ENCODE measurements at regions not wholly inside any gene's neighbourhood (a gene's known extent, or its start where the extent isn't known, plus 50 kb on each side); places are given as distances from the start of the nearest gene placed in this dataset.

- ChIA-PET CTCF (interaction anchor here (0.7 to 1.5 kb wide), 11 partner anchors 9 to 1021 kb away, joined by 3 to 15 read pairs (median 3); no protein-coding TSS in a partner anchor), POLR2A (no interaction called here)
- H3K9me3 ChIP-seq (ENCODE audit: control insufficient read depth, insufficient read depth, low read length), result no peaks in the 10 kb centered on the region
- H3K4me3 ChIP-seq (ENCODE audit: low read depth, low read length), result no peak overlapping the region
- H3K27me3 ChIP-seq (ENCODE audit: control insufficient read depth, insufficient read depth, low read length), result peaks cover 5% of the 10 kb centered on the region
- TF ChIP-seq CTCF (IDR thresholded peaks at IDR 0.05; ENCODE audit: low read depth, low read length), result peak; percentile 65
- H3K27ac ChIP-seq (ENCODE audit: low read depth, low read length), result no peak overlapping the region
- DNase-seq (ENCODE audit: low read depth, low spot score), result peak; percentile 8
Observed at GRCh38 chr20:60206259-60206658, 248.0 kb downstream of the CDH26 start.

- H3K27ac ChIP-seq (ENCODE audit: low read depth, low read length), result no peak overlapping the region
- peaks cover 5% of the 10 kb centered on the region for H3K27me3 ChIP-seq (ENCODE audit: control insufficient read depth, insufficient read depth, low read length)
- POLR2A ChIA-PET, result no interaction called here
- H3K4me3 ChIP-seq (ENCODE audit: low read depth, low read length), result no peak overlapping the region
- TF ChIP-seq CTCF (IDR thresholded peaks at IDR 0.05; ENCODE audit: low read depth, low read length), result no peak
- no peak for DNase-seq (ENCODE audit: low read depth, low spot score)
- CTCF ChIA-PET, result interaction anchor here (0.6 to 6.7 kb wide), 5 partner anchors 54 to 1054 kb away, joined by 3 to 64 read pairs (median 24); no protein-coding TSS in a partner anchor
- no peaks in the 10 kb centered on the region for H3K9me3 ChIP-seq (ENCODE audit: control insufficient read depth, insufficient read depth, low read length)
Observed at GRCh38 chr20:60209048-60209447, 250.8 kb downstream of the CDH26 start.

GRCh38 chr20:60210779-60211617 lies 252.8 kb downstream of the CDH26 start:
- TF ChIP-seq CTCF (IDR thresholded peaks at IDR 0.05; ENCODE audit: low read depth, low read length), result peak; percentile 96
- ChIA-PET CTCF (interaction anchor here (0.5 to 6.7 kb wide), 70 partner anchors 8 to 1683 kb away, joined by 3 to 64 read pairs (median 4); no protein-coding TSS in a partner anchor), POLR2A (no interaction called here)
- DNase-seq (ENCODE audit: low read depth, low spot score), result peak; percentile 27
- H3K4me3 ChIP-seq (ENCODE audit: low read depth, low read length), result no peak overlapping the region
- no peaks in the 10 kb centered on the region for H3K9me3 ChIP-seq (ENCODE audit: control insufficient read depth, insufficient read depth, low read length)
- no peak overlapping the region for H3K27ac ChIP-seq (ENCODE audit: low read depth, low read length)
- peaks cover 8% of the 10 kb centered on the region for H3K27me3 ChIP-seq (ENCODE audit: control insufficient read depth, insufficient read depth, low read length)

GRCh38 chr20:60211618-60212463 lies 253.6 kb downstream of the CDH26 start:
- POLR2A ChIA-PET, result no interaction called here
- Histone ChIP-seq H3K4me3 (ENCODE audit: low read depth, low read length) (no peak overlapping the region), H3K27ac (ENCODE audit: low read depth, low read length) (no peak overlapping the region), H3K9me3 (ENCODE audit: control insufficient read depth, insufficient read depth, low read length) (no peaks in the 10 kb centered on the region), H3K27me3 (ENCODE audit: control insufficient read depth, insufficient read depth, low read length) (peaks cover 8% of the 10 kb centered on the region)
- DNase-seq (ENCODE audit: low read depth, low spot score), result no peak
- no peak for TF ChIP-seq CTCF (IDR thresholded peaks at IDR 0.05; ENCODE audit: low read depth, low read length)
- CTCF ChIA-PET, result interaction anchor here (0.9 to 6.7 kb wide), 41 partner anchors 7 to 1682 kb away, joined by 3 to 64 read pairs (median 4); no protein-coding TSS in a partner anchor

Data from AG04450 (cell line).